Bone marrow (tissue), 2 donors: ENCODE measurements at regions not wholly inside any gene's neighbourhood (a gene's known extent, or its start where the extent isn't known, plus 50 kb on each side); places are given as distances from the start of the nearest gene placed in this dataset.
"Not testable (repeated sequence)": the region's sequence is repeated elsewhere in the genome, so short reads cannot be mapped to it uniquely, and the experiment has no call there.

Source experiments
- DNase-seq, 2 donors: peaks; one replicate each; lab custom pipeline; 2025; lab: John Stamatoyannopoulos, UW

DNA sequence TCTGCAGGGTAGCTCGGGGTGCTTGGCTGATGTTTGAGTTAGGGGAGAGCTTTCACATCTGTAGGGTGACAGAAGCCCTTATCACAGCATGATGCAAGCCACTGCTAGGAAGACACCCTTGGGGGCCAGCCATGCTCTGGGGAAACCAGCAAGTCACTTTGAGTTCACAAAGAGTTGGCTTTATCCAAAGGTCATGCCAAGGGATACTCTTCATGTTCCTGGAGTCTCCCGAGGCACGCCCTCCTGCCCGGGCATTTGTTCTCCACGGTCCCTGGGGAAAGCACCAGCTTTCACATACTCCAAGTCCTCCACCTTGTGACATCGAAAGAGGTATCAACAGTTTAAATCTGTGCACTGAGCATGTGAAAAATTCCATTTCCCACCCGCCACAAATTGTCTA is 227.7 kb downstream of the VAPA start:
- DNase-seq = no peak

DNA sequence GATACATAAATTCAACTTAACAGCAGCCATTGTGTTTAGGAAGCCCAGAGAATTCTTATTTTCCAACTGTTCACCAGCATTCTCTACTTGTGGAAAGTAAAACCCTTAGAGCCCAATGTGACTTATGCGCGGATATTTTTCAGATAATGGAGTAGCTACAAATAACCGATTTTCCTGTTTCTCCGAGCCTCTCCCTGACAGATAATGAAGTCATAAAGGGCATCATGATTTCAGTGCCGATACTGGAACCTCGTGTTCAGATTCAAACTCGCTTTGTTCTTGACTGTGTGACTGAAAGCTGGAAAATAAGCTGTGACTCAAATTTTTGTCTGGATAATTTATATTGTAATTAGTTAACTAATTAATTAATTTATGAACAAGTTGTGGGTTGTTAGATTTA is 228.2 kb downstream of the VAPA start:
- DNase-seq = no peak

DNA sequence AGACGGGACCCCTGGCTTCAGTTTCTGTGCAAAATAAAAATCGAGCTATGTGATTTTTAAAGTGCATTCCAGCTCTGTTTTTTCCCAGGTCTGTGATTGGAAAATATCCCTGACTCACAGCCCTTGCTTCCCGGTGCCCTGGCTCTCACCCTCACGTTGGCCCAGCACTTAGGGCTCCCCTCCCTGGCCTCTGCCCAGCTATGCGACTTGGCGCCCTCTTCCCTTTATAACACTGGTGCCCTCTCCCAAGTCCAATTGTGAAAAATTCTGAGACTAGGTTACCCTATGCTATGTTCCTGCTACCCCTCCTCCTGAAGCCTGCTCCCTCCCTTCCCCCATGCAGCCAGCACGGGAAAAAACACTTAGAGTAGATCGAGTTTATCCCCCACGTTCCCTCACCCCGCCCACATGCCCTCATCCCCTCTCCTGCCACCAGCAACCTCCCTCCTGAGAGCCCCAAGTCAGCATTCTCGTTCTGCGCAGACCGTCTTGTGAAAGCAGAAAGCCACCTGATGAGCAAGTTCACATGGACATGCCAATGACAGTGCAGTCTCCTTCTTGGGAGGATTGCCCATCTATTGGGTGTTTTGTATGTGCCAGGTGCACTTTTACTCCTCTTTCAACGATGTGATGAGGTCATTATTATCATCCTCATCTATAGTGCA is 228.8 kb downstream of the VAPA start:
- no peak for DNase-seq

DNA sequence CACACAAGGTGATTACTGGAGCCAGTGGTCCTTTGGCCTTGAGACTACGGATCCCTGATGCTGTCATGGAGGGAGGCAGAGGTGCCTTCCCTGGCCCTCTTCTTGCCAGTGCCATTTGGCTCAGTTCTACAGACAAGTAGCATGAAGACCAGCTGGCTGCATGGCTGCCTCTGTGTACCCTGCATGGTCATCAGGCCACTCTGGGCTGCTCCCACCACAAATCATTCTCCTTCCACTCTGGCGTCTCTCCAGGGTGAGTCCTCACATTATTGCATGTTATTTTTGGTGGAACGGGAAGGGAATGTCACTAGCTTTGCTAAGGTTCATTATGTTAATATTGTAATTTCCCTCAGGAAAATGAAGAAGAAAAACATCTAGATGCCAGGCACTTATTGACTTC is 229.8 kb downstream of the VAPA start:
- DNase-seq = no peak

DNA sequence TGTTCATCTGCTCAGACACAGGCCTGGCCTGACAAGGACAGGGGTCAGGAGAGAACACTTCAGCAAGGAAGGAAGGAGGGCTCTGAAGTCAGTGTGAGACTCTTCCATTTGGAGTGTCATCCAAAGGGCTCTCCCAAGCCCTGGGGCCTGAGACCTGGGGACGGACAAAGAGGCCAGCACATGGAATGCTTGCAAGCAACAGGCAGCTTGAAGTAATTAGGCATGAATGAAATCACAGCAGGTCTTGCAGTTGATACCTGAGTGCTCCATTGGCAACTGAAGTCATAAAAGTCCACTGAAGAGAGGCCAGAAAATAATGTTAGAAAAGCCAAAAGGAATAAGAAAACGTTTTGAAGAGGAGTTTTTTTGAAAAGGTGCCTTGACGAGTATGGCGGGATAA is 231.7 kb downstream of the VAPA start:
- no peak for DNase-seq

DNA sequence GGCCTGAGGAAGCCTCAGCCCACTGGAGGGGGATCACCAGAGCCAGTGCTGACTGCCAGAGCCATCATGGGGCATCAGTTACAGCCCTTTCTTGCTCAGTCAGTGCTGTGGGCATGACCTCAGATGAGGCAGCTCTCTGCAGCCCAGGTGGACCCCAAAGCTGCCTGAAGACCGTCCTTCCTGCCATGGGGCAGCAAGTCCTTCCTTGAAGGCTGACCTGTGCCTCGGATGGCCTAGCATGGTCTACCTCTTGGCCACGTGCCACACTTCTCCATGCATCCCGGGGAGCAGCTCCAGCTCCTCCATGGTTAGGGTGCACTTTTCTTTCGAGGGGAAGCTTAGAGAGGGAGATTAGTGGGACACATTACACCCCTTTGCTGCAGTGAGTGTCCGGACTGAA is 233.4 kb downstream of the VAPA start:
- no peak for DNase-seq

DNA sequence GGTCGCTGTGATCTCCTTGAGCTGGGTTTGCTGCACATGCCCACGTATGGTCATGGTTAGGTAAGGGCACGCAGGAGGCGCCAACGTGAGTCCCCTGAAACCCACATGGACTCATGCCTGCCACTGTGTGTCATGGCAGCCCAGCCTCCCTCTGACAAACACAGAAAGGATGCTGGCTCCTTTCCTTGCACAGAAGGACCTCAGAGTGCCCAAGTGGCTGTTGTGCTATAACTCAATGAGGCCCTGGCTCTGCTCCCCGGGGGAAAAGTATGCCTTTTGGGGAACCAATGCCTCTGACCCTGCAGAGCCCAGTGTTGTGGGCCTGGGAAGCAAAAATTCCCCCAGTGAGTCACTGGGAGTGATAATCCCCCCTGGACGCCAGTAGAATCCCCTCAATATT is 233.9 kb downstream of the VAPA start:
- no peak for DNase-seq

DNA sequence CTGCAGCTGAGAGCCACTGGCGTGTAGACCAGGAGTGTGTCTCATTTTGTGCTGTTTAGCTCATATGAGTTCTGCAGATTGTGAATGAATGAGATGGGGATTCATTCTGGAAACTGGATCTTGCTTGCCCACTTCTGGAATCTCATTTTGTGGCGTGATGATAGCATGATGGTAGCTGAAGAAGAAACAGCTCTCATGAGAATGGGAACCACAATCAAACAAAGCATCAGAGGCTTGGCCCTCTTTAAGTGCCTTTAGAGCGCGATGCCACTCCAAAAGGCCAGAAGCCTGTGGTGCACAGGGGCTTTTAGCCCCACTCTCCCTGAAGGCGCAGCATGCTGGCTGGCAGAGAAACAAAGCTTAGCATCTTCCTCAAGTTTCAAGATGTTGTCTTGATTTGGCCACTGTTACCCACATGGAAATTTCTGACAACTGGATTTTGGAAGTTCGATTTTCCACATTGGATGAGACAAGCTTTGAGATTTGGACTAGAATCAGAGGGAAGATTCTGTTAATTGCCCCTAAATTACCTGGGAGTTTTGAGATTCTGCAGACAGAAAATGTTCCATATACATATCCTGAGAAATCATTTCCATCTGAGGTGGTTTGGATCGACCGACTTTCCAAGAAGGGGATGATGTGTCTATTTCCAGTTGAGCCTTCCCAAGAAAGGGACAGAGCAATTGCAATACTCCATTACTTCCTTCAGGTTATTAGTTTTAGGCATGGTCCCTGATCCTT is 234.5 kb downstream of the VAPA start:
- DNase-seq = no peak

DNA sequence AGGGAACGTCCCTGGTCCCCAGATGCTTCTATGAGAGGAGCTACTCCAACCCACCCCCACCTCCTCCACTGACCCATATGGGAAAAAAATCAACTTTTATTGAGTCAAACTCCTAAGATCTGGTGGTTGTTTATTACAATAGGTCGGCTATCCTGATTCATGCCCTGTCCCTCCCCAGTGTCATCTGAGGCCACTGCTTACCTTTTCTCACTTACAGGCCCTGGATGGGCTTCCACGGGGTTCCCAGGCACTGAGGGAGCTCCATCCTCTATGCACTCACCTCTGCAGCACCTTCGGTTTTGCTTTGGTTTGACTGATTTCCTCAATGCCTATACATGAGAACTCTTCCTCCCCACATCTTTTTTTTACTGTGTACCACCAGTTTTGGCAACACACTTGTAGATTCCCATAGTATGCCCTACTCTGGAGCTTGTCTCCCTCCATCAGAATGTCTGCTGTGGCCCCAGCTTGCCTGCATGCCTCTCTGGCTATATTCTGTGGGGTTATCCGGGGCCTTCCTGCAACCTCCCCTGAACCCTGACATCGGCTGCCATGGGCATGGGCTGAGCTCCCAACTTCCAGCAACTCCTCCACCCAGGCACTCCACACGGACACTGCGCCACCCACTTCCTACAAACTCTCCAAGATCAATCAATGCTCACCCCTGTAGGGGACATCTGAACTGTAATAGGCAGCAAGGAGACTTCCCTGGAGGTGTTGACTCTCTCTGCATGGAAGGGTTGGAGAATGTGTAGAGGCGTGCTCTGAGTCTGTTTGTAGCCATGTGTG is 236.1 kb downstream of the VAPA start:
- DNase-seq = no peak

DNA sequence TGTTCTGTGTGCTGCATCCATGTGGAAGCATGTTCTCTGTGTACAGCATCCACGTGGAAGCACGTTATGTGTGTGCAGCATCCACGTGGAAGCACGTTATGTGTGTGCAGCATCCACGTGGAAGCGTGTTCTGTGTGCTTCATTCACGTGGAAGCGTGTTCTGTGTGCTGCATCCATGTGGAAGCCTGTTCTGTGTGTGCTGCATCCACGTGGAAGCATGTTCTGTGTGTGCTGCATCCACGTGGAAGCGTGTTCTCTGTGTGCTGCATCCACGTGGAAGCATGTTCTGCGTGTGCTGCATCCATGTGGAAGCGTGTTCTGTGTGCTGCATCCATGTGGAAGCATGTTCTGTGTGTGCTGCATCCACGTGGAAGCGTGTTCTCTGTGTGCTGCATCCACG is 236.8 kb downstream of the VAPA start:
- DNase-seq = not testable (repeated sequence)

DNA sequence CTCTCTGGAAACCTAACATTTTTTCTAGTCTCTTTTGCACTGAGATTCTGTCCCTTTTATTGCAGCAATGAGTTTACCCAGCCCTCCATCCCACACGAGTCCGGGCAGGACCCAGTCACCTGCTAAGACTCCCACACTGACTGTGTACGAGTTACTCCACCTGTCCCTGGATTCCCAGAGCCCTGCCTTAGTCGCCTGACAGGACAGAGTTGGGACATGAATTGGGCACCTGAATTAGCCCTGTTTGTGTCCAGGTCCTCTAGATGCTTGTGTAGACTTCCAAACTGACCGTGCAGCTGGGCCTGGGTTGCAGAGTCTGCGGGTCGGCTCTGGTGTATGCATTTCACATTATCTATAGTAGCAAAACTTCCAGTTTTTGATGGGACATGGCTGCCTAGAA is 238.7 kb downstream of the VAPA start:
- DNase-seq = no peak

DNA sequence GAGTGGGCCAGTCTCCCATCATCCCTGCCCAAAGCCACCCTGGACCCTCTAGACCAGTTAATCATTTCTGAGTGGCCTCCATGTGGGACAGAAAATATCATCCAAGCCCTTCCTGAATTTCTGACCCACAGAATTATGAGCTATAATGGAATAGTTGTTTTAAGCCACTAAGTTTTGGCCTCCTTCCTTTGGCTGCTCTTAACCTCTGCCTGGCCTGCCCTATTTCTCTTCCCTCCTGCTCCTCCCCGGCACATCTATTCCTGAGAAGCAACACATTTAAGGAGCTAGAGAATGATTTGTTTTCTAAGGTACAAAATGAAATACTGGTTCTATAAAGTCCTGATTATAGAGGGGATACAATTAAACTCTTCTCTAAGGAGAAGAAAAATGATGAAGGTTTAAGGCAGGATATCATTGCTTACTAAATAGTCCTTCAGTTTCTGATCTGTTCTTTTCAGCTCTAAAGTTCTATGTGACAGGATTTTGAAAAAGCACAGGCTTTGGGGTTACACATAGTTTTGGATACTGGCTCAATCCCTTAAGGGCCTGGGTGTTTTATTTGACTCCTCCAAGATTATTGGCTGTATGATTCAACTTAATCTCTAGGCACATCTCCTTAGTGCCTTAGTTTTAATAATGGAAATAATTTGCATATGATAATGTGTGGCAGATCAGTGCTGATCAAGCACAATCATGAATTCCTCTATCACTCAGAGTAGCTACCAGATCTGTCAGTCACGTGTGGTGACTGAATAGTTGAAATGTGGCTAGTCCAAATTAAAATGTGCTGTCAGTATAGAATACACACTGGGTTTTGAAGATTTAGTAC is 240.3 kb downstream of the VAPA start:
- no peak for DNase-seq

DNA sequence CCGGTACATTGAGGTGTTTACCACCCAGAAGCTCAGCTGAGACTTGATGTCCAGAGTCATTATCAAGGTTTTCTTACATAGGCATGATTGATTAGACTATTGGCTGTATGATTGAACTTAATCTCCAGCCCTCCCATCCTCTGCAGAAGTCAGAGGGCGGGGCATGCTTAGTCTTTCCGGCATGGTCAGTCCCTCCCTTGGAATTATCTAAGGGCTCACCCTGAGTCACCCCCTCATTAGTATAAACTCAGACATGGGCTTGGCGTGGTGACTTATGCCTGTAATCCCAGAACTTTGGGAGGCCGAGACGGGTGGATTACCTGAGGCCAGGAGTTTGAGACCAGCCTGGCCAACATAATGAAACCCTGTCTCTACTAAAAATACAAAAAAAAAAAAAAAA is 243.9 kb downstream of the VAPA start:
- DNase-seq = no peak

DNA sequence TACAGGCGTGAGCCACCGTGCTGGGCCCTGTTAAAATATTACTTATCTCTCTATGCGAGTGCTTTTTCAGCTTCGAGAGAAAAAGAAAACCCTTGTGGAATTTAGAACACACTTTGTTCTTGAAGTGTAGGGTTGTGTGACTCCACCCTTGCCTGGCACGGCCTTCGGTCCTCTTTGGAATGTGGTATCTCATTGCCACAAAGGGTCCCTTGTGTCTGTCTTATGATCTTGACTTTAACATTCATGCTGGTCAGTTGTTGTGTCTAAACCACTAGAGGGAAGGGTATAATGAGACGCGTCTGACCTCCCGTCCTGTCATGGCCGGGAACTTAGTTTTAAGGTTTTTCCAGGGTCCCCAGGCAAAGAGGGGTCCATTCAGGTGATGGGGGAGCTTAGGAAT is 246.4 kb downstream of the VAPA start:
- DNase-seq = no peak

DNA sequence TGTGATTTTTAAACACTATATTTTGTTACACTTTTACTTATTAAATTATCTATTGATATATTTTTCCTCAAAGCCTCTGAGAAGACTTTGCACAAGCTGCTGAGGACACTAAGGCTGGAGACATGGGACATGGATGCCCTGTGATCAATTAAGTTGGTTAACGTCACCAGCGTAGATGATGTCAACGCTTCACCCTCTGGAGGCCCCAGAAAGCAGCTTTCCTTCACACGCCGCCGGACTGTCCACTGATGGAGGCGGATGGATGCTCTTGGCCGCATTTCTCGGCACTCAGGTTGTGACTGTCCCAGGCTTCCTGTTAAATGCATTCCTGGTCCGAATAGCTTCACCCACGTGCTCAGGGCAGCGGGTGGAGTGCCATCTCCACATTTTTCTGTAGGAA is 247.5 kb downstream of the VAPA start:
- DNase-seq = no peak

DNA sequence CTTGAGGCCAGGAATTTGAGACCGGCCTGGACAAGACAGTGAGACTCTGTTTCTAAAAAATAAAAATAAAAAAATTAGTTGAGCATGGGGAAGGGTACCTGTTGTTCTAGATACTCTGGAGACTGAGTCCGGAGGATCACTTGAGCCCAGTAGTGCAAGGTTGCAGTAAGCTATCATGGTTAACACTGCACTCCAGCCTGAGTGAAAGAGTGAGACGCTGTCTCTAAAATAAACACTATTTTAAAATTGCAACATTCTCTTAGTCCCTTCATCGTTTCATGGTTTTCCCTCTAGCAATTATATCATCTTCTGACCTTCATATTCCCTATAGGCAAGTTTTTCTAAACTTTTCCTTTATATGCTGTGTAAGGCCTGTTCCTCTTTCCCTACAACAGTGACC is 248.5 kb downstream of the VAPA start:
- no peak for DNase-seq

DNA sequence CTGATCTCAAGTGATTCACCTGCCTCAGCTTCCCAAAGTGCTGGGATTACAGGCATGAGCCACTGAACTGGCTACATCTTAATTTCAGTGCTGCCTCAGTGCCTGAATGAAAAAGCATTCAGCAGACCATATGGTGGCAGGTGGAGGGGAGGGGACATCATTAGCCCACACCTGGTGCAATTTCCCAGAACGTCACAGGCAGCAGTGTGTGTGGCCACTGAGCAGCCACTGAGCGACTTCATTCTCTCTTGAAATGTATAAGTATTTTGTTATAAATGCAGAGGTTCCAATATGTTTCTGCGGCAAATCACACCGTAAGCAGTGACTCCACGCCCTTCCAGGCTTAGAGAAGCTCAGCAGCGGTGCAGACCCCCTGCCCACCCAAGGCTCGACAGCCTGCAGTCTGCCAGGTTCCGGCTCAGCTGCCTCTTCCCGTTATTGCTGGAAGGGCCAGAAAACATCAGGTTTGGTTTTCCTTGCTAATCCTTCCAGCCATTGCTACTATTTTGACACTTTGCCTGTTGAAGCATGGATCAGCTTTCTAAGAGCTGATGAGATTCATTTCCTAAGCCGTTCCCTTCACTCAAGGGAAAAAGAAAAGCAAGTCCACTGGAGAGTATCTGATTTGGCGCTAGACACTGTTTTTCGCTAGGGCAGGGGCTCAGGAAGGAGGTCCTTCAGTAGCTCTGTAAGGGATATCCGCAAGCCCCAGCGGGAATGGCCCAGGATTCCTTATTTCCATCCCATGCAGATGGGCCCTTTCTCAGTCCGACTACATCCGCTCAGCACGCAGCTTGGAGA is 250.7 kb downstream of the VAPA start:
- DNase-seq = no peak

DNA sequence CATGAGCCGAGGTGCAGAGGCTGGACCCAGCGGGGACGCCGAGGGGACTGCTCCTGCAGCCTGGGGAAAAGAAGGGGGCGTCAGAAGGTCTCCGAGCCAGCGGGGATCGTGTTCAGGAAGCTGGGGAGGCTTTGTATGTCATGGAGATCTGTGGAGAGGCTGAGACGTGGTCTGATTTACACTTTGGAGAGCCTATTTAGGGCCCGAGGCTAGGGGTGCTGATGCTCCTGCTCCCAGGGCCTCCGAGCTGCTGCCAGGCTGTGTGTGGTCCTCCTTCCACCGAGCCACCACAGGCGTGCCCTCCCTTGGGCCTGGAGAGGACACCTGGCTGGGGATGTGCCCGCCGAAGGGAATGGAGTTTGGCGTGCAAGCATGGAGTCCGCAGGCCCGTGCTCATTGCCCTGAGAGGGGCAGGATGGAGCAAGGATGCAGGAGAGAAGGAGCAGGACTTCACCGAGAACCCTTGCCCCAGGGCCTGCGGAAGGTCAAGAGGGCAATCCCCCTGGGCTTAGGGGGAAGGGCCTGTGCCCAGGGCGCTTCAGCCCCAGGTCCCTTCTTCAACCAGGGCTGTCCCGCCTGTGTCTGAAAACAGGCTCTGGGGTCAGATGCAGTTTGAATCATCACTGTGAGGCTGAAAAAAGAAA is 252.5 kb downstream of the VAPA start:
- no peak for DNase-seq

DNA sequence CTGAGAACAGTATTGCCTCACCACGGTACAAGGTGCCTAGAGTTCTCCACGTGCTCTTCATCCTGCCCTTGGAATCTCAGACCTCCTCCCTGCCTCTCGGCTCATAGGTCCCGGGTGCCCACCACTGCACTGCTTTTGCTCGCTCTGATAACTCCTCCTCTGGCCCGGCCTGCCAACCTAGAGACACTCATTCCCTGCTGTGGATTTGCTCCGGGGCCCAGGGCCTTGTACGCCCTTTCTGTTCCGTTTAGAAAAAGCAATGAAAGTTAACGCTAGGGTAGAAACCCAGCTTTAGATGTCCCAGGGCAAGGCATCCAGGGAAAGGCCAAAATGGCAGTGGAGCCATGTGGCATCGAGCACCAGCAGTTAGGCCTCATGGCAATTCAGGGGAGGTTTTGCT is 253.9 kb downstream of the VAPA start:
- DNase-seq = no peak

DNA sequence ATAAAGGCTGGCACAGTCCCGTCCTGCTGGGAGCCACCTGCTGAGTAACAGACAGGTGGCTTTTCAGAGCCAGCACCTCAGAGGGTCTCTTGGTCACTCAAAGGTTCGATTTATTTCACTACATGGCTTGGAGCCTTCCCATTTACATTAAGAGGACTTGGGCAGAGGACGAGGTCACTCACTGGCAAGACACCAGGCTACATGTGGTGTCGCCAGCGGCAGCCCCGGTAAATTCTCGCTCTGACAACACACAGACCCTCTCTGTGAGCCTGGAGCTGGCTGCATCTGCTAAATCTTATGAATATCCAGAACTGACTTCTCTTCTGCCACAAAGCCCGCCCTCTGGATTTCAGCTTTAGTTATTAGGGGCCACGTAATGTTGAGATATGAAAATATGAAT is 254.7 kb downstream of the VAPA start:
- DNase-seq = no peak

DNA sequence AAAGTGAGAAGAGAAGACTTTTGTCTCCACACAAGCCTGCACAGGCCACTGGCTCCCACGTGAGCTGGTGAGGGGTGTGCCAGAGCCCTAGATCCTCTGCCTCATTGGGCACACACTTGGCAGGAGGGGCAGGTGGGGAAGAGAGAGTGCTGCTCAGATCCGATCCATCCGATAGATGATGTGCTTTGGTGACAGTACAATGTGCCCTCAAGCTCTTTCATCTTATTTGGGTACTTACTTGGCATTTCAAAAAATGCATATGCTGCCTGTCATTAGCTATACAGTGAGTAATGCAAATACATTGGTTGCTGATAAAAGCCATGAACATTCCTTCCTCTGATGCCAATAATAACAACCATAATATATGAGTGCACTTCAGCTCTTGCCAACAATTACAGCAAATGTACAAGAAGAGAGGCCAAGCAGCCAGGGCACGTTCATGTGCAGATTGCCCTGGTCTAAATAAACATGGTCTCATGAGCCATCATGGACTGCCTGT is 255.3 kb downstream of the VAPA start:
- DNase-seq = no peak
